HG03025 (cell line): ENCODE measurements at regions not wholly inside any gene's neighbourhood (a gene's known extent, or its start where the extent isn't known, plus 50 kb on each side); places are given as distances from the start of the nearest gene placed in this dataset.

Source experiments
- ATAC-seq: cut with Tn5 transposase; IDR thresholded peaks from one replicate; pipeline ENCODE4 v1.9.1; 2021; ENCODE audit warnings: mild to moderate bottlenecking, moderate library complexity; ENCODE audit not compliant: unreplicated experiment, low FRiP score

DNA sequence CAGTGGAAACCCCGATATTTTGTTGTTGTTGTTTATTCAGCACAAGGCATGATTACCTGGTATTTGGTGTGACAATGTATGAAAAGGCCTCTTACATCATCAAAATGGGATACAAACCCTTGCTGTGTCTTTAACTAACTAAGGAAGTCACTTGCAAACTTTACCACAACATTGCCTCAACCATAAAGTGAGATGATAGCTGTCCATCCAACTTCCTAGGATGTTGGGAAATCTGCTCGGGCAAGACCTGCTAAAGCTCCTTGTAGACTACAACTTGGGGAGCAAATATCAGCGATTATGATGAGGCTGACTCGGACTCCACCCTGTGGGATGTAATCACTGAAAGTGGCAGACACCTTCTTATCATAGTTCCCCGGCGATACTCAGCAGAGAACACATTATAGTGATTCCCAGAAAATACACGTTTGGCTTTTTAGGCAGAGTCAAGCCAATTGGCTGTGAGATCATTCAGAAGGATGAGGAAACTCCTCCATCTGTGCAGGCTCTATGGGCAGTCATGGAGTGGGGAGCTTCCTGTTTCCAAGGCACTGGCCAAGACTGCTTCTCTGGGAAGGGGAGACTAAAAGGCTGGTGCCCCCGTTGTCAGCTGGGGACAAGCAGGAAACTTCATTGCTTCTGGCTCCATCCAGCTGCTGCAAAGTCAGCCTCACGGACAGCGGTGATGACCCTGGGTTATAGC lies 289.0 kb downstream of the RNF144A start:
- ATAC-seq, result no peak

DNA sequence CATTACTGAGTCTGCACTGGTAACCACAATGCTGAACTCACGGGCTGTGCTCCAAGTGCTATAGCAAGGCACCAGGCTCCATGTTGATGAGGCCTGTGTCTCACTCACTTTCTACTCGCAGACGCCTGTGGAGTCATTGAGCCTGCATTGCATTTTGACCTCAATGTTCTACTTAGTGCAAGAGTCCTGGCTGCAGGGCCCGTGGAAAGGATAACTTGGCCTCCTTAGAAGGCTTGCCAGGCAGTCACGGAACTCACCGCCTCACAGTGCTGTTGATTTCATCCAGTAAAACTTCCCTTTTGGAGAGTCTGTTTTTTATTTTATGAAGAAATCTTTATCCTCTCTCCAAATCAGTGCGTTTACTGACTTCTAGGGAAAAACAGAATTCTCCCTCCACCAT lies 290.4 kb downstream of the RNF144A start:
- ATAC-seq, result no peak

- ATAC-seq, result no peak
Observed at GRCh38 chr2:7209757-7210555, 292.7 kb downstream of the RNF144A start.

- no peak for ATAC-seq
Observed at GRCh38 chr2:7210712-7211111, 293.5 kb downstream of the RNF144A start.

DNA sequence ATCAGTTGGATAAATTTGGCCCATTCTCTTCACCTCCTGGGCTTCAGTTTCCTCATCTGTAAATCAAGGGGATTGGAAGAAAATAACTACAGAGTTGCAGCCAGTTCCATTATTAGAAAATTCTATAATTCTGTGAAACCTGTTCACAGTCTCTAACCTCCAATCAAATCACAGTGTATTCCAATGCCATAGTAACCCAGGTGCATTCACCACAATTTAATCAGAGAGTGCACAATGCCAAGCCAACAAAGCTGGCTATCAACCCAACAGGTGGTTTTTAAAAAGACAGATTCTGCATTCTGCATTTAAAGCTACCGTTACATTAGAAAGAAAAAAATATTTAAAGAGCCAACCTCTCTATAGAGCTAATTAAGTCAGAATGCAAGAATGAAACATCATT lies 308.6 kb downstream of the RNF144A start:
- no peak for ATAC-seq

DNA sequence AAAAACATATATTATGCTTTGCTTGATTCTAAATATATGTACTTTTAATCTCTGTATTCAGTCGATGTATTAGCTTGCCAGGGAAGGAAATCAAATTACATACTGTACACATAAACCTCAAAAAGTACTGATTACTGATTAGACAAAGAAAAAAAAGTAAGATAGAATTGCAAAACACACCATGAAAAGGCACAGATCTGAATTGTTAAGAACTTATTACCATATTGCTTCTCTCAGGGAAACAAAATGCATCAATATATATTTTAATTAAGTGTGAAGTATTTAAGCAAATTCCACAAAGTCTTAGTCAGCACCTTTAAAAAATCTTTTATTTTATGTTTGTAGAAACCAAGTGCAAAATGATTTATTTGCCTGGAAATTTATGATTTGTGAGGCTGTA lies 309.3 kb downstream of the RNF144A start:
- ATAC-seq, result no peak

DNA sequence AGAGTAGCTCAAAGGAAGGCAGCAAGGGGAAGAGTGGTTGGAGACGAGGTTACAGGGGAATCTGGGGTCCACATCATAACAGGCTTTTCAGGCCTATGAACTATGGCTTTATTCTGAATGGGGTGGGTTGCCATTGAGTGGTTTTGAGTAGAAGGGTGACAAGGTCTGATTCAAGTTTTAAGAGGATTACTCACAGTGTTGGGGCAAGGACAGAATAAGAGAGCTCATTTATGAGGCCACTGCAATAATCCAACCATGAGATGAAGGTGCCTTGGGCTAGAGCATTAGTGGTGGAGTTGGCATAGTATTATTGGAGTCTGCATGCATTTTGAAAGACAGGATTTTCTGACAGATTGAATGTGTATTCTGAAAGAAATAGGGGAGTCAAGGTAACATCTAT lies 315.9 kb downstream of the RNF144A start:
- ATAC-seq, result no peak

DNA sequence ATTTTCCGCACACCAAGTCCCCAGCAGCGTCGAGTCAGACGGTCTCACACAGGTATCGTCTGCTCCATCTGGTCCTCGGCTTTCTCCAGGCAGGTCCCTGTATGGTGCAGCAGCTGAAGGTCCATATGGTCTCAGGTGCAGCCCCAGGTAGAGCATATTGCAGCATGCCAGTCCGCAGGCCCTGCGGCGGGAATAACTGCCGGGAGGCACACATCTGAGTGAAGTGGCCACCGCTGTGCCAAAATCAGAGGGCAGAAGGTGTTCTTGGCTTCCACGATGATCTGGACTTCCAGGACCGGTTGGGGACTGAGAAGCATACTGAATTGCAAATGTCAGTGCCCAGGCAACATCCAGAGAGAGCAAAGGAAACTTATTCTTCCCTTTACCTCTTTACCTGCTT lies 320.3 kb downstream of the RNF144A start:
- no peak for ATAC-seq

- no peak for ATAC-seq
Observed at GRCh38 chr2:7239078-7239477, 321.9 kb downstream of the RNF144A start.

DNA sequence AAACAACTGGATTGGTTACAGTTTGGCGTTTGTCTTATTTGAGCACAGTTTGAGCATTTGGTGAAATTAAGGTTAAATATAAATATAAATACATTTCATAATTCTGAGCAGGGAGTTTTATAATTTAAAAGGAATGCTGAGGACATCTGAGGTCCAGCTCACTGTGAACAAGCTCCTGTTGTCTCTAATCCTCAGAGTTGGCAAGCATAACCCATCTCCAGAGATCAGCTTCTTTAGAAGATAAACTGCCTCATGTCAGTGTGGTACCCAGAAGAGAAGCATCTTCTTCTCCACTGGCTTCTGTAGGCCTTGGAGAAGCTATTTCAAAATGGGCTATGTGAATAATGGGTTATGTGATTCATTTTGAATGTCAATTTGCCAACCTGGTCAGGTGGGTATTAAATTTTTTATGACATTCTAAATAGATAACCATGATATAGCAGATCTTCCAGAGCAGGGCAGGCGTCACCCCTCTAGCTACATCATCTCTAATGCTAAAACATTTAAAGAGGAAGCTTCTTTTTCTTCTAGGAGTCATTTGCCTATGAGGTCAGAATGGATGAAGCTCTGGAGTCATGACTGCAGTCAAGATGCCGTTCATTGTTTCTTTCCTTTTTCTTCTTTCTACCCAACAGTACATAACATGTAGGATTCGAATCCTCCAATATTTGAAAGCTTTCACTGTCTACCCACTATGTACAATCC lies 324.0 kb downstream of the RNF144A start:
- no peak for ATAC-seq

- ATAC-seq, result no peak
Observed at GRCh38 chr2:7242189-7242867, 325.1 kb downstream of the RNF144A start.

DNA sequence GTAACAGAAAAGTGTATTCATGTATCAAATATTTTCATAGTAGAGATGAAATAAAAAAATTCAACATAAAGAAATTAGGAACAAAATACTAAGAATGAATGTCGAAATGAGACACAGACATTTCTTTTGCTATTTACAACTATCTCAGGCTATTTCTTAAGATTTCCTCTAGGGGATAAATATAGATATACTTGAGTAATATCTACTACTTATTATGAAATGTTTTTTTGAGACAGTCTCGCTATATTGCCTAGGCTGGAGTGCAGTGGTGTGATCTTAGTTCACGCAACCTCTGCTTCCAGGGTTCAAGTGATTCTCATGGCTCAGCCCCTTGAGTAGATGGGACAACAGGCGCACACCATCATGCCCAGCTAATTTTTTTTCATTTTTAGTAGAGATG lies 326.1 kb downstream of the RNF144A start:
- ATAC-seq, result no peak

DNA sequence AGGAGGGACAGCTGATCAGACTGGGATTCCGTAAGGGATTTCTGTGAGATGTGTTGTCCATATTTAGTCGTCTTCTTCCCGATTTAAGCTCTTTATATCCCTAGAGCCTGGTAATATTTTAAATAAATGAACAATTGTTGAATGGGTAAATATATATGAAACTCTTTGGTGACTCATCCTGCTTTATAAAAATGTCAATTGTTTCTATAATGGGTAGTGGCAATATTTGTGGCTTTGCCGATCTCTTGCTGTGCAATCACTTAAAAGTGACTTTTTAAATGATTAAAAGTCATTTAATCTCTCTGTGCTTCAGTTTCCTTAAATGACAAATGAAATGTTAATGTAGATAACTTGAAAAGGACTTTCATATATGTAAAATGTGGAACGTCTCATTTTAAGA lies 339.2 kb downstream of the RNF144A start:
- ATAC-seq, result no peak

DNA sequence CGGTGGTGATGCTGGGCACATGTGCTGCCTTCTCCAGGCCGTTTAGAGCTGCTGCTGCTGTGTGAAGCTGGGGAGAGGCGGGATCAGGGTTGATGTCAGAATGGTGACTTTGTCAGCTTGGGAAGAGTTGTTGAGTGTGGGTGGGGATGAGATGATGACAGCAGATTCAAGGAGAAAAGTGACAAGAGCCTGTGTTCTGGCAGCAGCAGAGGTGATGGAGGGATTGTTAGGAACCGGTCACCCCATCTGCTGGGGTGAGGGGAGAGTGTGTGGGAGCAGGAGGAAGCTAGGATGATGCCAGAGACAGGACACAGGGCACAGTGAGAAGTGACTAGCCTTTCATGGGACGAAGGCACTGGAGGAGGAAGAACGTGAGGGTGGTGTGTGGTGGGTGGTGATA lies 345.5 kb downstream of the RNF144A start:
- no peak for ATAC-seq

- no peak for ATAC-seq
Observed at GRCh38 chr2:7264791-7265190, 347.6 kb downstream of the RNF144A start.

DNA sequence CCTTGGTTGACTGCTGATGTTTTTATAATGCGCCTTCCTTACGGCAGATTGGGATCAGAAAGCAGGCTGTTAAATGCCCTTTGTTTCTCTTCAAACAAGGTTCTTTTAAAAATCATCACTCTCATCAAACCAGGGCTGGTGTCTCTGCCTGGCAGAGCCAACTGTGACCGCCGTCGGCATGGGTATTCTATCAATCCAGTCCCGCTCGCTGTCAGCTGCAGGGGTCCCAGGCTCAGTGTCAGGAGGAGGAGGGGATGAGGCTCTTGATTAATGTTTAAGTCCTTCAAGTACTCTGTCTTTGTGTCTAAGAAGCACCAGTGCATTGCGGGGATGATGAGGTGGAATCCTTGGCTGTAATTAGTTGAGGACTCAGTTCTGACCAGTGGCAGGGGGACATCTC lies 348.1 kb downstream of the RNF144A start:
- ATAC-seq, result no peak

- ATAC-seq, result no peak
Observed at GRCh38 chr2:7269106-7269643, 352.0 kb downstream of the RNF144A start.

GRCh38 chr2:7270011-7270431 lies 352.8 kb downstream of the RNF144A start:
- ATAC-seq, result no peak

GRCh38 chr2:7272210-7272609 lies 355.0 kb downstream of the RNF144A start:
- ATAC-seq, result no peak

GRCh38 chr2:7278984-7279383 lies 361.8 kb downstream of the RNF144A start:
- no peak for ATAC-seq
